ENCODE measurements at regions not wholly inside any gene's neighbourhood (a gene's known extent, or its start where the extent isn't known, plus 50 kb on each side); places are given as distances from the start of the nearest gene placed in this dataset.

DNA sequence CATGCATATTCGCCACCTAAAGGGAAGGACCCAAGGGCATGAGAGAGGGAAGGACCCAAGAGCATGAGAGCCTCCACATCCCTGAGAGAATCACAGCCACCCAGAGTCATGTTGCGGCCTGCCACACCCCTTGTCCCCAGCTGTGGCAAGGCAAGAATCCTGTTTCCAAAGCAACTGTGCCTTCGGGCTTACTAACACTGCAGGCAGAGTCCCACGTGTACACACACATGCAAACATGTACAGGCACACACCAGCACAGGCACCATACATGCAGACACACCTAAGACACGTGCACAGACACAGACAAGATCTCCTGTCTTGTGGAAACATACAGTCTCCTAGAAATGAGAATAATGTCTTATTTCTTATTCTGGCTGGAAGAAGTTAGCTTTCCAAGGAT lies 92.4 kb upstream of the CDYL2 start:
- TF ChIP-seq CTCF (IDR thresholded peaks at IDR 0.05) (no peak), POLR2A (IDR thresholded peaks at IDR 0.05) (no peak), POLR2AphosphoS5 (IDR thresholded peaks at IDR 0.05) (no peak)
